K562 (cell line): ENCODE measurements at regions not wholly inside any gene's neighbourhood (a gene's known extent, or its start where the extent isn't known, plus 50 kb on each side); places are given as distances from the start of the nearest gene placed in this dataset.

Experiments used
- EWSR1 ChIP-seq: fragments of 450-650 bp; IDR thresholded peaks from 2 replicates; pipeline ENCODE4 v1.6.1; 2018; ENCODE audit warnings: borderline replicate concordance, mild to moderate bottlenecking, low read depth, moderate library complexity; ENCODE audit not compliant: partially characterized antibody
- TAF1 ChIP-seq: IDR thresholded peaks from 2 replicates; pipeline ENCODE4 v1.6.1; 2011; ENCODE audit warnings: mild to moderate bottlenecking, low read length, moderate library complexity; ENCODE audit not compliant: insufficient read depth, control insufficient read depth, severe bottlenecking; ENCODE audit errors: extremely low read depth
- ZBTB7A ChIP-seq: IDR thresholded peaks from 2 replicates; pipeline ENCODE4 v1.6.1; 2011; ENCODE audit warnings: low read depth, mild to moderate bottlenecking, low read length, moderate library complexity, borderline replicate concordance; ENCODE audit not compliant: control insufficient read depth
- ZNF124 ChIP-seq: sonication (generic); formaldehyde crosslinking; IDR thresholded peaks from 2 replicates; pipeline ENCODE4 v1.8.1; 2022; ENCODE audit warnings: missing genetic modification reagents
- TF ChIP-seq, protein P1 (sequence below): fragments of 450-650 bp; IDR thresholded peaks from 2 replicates; pipeline ENCODE4 v1.6.1; 2016
- TF ChIP-seq, protein P2 (sequence below): sonication (generic); formaldehyde crosslinking; IDR thresholded peaks from 2 replicates; pipeline ENCODE4 v1.8.0; 2022; ENCODE audit warnings: missing genetic modification reagents, mild to moderate bottlenecking, borderline replicate concordance

DNA sequence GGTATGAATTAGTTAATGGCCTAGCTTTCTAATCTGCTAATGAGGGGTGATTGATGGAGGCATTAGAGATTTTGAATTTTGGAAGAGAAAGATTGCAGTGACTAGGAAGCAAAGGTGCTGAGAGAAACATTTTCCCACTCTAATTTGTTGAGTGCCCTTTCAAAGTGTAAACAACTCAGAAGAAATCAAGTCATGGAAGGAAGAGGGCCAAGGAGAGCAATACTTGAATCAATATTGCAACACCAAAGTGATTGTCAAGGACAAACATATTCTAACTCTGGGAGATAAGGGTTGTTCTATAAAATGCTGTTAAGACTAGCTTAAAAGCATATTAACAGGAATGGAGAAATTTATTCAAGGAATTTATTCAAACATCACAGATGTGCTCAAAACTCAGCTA is 182.7 kb upstream of the FERMT1 start:
- TF ChIP-seq TAF1 (no peak), EWSR1 (no peak), ZNF124 (CRISPR knock-in tag) (no peak), ZBTB7A (no peak)
- TF ChIP-seq, protein P1, sequence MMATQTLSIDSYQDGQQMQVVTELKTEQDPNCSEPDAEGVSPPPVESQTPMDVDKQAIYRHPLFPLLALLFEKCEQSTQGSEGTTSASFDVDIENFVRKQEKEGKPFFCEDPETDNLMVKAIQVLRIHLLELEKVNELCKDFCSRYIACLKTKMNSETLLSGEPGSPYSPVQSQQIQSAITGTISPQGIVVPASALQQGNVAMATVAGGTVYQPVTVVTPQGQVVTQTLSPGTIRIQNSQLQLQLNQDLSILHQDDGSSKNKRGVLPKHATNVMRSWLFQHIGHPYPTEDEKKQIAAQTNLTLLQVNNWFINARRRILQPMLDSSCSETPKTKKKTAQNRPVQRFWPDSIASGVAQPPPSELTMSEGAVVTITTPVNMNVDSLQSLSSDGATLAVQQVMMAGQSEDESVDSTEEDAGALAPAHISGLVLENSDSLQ = no peak
- TF ChIP-seq, protein P2, sequence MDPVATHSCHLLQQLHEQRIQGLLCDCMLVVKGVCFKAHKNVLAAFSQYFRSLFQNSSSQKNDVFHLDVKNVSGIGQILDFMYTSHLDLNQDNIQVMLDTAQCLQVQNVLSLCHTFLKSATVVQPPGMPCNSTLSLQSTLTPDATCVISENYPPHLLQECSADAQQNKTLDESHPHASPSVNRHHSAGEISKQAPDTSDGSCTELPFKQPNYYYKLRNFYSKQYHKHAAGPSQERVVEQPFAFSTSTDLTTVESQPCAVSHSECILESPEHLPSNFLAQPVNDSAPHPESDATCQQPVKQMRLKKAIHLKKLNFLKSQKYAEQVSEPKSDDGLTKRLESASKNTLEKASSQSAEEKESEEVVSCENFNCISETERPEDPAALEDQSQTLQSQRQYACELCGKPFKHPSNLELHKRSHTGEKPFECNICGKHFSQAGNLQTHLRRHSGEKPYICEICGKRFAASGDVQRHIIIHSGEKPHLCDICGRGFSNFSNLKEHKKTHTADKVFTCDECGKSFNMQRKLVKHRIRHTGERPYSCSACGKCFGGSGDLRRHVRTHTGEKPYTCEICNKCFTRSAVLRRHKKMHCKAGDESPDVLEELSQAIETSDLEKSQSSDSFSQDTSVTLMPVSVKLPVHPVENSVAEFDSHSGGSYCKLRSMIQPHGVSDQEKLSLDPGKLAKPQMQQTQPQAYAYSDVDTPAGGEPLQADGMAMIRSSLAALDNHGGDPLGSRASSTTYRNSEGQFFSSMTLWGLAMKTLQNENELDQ (CRISPR knock-in tag) = no peak
